LNCaP clone FGC (cell line): ENCODE measurements at regions not wholly inside any gene's neighbourhood (a gene's known extent, or its start where the extent isn't known, plus 50 kb on each side); places are given as distances from the start of the nearest gene placed in this dataset.
A peak's percentile ranks its signal among the peaks of the same experiment; 100 is the strongest.

ENCODE experiments used
- DNase-seq: peaks from one replicate; pipeline ENCODE4 v3.0.0-alpha.2; 2011; ENCODE audit warnings: low read depth
- H3K4me3 ChIP-seq: 2 replicates; pipeline ENCODE4 v1.5.1; 2011; ENCODE audit warnings: mild to moderate bottlenecking, low read depth, low read length, control low read depth
- TF ChIP-seq, protein P1 (sequence below): IDR thresholded peaks from 2 replicates; pipeline ENCODE4 v1.5.1; 2012; ENCODE audit warnings: mild to moderate bottlenecking; ENCODE audit not compliant: control insufficient read depth, insufficient read depth; ENCODE audit errors: extremely low read depth

DNA sequence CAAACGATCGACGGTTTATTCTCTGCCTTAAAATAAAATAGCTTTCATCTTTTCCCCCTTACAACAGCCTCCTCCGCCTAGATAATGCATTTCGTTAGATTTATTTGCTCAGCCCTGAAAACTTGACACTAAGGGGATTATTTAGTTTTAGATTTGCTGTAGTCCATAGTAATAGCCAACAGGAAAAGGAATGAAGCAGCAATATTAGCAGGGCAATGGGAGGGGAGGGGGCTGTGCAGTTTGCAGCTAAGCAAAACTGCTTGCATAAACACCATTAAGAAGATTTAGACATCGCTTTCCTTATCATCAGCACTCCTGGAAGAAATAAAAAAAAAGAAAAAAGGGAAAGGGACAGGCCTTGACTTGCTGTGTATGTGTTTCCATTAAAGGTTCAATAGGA lies 286.5 kb upstream of the SOX14 start:
- H3K4me3 ChIP-seq: no peak overlapping the region
- TF ChIP-seq, protein P1, sequence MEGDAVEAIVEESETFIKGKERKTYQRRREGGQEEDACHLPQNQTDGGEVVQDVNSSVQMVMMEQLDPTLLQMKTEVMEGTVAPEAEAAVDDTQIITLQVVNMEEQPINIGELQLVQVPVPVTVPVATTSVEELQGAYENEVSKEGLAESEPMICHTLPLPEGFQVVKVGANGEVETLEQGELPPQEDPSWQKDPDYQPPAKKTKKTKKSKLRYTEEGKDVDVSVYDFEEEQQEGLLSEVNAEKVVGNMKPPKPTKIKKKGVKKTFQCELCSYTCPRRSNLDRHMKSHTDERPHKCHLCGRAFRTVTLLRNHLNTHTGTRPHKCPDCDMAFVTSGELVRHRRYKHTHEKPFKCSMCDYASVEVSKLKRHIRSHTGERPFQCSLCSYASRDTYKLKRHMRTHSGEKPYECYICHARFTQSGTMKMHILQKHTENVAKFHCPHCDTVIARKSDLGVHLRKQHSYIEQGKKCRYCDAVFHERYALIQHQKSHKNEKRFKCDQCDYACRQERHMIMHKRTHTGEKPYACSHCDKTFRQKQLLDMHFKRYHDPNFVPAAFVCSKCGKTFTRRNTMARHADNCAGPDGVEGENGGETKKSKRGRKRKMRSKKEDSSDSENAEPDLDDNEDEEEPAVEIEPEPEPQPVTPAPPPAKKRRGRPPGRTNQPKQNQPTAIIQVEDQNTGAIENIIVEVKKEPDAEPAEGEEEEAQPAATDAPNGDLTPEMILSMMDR: no peak
- no peak for DNase-seq

DNA sequence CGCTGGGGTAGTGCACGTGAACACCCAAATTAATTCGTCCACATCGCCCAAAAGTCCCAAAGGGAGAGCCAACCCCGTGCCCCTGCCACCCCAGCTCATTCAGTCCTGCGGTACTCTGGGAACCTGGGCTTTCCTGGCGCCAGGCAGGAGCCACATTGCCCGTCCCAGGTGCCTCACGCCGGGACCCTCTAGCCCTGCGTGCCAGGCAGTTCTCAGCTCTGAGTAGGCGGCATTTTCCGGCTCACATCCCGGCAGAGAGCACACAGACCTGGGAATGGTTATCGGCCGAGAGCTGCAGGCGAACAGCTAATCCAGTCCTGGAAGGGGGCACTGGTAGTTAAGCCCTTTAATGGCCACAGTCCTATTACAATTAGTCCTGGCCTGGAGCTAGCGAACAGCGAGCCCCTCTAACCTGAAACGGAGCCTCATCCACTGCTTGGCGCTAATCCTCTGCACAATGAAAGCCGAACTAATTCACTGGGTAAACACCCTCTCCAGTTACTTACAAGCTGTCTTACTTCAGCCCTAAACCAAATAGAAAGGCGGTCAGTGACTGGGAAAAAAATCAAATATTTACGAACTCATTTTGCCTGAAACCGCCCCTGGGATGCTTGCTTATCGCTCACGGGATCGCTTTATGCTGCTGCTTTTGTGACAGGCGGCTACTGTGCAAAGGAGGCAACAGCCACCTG lies 254.6 kb upstream of the SOX14 start:
- peak; percentile 15 for DNase-seq
- peak overlapping the region; percentile 23 for H3K4me3 ChIP-seq
- TF ChIP-seq, protein P1: no peak

DNA sequence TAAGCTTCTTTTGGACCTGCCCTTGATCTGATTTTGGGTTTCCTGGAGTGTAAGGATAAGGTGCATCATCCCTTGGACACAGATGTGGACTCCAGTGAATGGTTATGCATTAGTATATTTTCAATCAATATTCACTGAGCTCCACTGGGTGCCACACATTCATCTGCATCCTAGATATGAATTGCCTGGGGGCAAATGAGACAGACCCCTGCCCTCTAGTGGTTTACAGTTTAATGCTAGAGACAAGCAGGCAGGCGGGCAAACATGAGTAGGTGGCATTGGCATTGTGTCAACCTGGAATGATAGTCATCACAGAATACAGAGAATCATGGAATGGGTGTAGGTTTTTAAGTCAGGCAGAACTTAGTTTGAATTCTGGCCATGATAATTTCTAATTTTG lies 252.5 kb upstream of the SOX14 start:
- DNase-seq: no peak
- TF ChIP-seq, protein P1: 0 out of 2 replicates have a peak, but pooled peaks have one; percentile 1
- H3K4me3 ChIP-seq: no peak overlapping the region

DNA sequence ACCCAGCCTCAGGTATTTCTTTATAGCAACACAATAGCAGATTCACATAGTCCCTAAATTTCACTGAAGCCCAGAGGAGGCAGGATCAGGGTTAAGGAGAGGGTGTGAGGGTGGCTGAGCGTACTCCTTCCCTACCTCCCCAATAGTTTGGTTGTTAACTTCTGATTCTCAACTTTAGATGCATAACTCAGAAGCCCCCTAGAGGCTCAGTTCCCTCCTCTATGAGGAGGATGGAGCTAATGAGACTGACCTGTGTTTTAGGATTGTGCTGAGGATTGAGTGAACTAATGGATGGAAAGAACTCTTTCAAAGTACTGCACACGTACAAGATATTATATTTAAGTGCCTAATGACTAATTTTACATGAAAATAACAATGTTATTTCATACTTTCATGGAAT lies 249.3 kb upstream of the SOX14 start:
- H3K4me3 ChIP-seq: no peak overlapping the region
- no peak for DNase-seq
- TF ChIP-seq, protein P1: no peak

DNA sequence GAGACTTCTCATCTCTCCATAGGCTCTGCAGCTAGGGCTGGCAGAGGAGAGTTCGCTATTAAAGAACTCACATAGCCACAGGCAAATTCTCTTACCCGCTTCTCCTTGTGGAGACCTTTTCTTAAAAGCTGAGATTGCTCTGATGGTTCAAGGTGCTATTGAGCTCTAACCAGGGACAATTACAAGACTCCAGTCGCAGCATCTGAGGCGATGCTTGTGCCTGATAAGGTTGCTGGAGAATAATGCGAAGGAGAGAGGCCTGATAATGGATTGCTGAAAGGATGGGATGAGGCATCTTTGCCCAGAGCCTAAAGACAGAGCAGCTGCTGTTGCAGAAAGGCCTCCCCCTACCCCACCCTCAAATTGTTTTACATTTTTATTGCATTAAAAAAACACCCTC lies 244.5 kb upstream of the SOX14 start:
- no peak overlapping the region for H3K4me3 ChIP-seq
- DNase-seq: no peak
- TF ChIP-seq, protein P1: no peak

DNA sequence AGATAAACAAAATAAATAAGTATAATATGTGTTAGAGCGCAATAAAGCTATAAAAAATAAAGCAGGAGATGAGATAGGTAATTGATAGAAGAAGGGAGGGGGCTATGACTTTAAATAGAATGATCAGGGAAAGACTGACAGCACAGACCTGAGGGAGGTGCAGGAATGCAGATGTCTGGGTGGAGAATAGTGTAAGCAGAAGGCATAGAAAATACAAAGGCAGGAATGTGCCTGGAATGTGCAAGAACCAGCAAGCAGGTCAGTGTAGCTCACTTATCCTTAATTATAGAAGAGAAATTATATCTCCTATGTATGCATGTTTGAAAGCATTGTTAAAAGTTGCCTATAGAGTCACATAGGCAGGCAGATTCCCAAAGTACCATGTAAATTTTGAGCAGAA lies 239.4 kb upstream of the SOX14 start:
- no peak for DNase-seq
- H3K4me3 ChIP-seq: no peak overlapping the region
- TF ChIP-seq, protein P1: no peak

DNA sequence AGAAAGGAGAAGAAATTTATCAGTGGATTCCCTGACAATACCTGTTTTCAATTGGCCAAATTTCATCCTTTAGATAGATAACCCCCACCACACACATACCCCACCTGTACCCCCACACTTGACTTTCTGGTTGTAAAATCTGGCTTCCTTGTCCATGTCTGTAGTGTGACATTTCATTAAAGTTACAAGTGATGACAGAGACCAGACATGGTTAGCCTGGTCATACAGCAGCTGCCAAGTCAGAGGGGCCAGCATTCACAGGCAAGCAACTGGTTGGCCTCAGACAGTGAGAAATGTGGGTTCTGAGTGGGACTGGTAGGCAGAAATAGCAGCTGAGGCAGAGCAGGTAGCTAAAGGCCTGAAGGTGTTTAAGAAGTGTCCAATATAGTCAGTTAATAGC lies 238.6 kb upstream of the SOX14 start:
- TF ChIP-seq, protein P1: no peak
- DNase-seq: no peak
- H3K4me3 ChIP-seq: no peak overlapping the region
